ENCODE measurements at regions not wholly inside any gene's neighbourhood (a gene's known extent, or its start where the extent isn't known, plus 50 kb on each side); places are given as distances from the start of the nearest gene placed in this dataset.

DNA sequence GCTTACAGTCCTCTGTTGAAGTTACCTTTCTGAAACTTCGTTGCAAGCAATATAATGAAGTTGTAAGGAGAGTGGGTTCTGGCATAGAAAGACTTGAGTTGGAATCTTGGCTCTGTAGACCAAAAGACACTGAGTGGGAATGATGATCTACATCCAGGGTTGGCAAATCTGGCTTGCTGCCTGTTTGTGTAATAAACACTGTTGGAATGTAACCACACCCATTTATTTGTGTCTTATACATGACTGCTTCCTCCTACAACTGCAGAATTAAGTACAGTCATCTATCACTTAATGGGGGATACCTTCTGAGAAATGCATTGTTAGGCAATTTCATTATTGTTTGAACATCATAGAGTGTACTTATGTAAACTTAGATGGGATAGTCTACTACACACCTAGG lies 178.4 kb upstream of the SUCLG2 start:
- TF ChIP-seq RARB (CRISPR knock-in tag; IDR thresholded peaks at IDR 0.05) (no peak), TSHZ2 (CRISPR knock-in tag; IDR thresholded peaks at IDR 0.05) (no peak), ZFP3 (CRISPR knock-in tag; IDR thresholded peaks at IDR 0.05) (no peak)

Data from SK-N-SH treated with all-trans-retinoic acid at 6 μM for 48 hours (cell line).